ENCODE measurements at regions not wholly inside any gene's neighbourhood (a gene's known extent, or its start where the extent isn't known, plus 50 kb on each side); places are given as distances from the start of the nearest gene placed in this dataset.
A peak's percentile ranks its signal among the peaks of the same experiment; 100 is the strongest.

DNA sequence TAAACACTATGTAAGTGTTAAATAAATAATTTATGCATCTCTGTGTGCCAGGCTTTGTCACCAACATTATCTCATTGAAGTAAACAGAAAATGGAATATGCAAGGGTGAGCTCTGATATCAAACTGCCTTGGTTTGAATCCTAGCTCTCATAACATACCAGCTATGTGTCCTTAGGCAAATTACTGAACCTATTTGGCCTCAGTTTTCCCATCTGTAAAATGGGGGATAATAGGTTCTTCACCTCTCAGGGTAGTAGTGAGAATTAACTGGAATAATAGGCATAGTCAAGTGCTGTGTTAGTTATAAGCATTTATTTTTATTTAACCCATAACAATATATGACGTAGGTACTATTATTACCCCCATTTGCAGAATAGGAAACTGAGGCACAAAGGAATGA lies 190.8 kb upstream of the SRRM4 start:
- ChIA-PET CTCF (interaction anchor here (1.3 kb wide), 1 partner anchor 16 kb away, joined by 3 read pairs; no protein-coding TSS in a partner anchor), POLR2A (no interaction called here)
- ATAC-seq: no peak
- Mint-ChIP-seq H3K4me1 (no peaks in the 10 kb centered on the region), H3K4me3 (no peak overlapping the region), H3K27ac (no peak overlapping the region), H3K27me3 (ENCODE audit: low read depth) (no peaks in the 10 kb centered on the region; the same call in none of the 2 replicates), H3K36me3 (no peaks in the 10 kb centered on the region), H3K9me3 (no peaks in the 10 kb centered on the region)
- no peak for TF ChIP-seq ZNF121 (CRISPR knock-in tag; IDR thresholded peaks at IDR 0.05)
- TF ChIP-seq, protein P1, sequence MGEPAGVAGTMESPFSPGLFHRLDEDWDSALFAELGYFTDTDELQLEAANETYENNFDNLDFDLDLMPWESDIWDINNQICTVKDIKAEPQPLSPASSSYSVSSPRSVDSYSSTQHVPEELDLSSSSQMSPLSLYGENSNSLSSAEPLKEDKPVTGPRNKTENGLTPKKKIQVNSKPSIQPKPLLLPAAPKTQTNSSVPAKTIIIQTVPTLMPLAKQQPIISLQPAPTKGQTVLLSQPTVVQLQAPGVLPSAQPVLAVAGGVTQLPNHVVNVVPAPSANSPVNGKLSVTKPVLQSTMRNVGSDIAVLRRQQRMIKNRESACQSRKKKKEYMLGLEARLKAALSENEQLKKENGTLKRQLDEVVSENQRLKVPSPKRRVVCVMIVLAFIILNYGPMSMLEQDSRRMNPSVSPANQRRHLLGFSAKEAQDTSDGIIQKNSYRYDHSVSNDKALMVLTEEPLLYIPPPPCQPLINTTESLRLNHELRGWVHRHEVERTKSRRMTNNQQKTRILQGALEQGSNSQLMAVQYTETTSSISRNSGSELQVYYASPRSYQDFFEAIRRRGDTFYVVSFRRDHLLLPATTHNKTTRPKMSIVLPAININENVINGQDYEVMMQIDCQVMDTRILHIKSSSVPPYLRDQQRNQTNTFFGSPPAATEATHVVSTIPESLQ (CRISPR knock-in tag; IDR thresholded peaks at IDR 0.05): no peak
- no peak for DNase-seq (ENCODE audit: low spot score)

DNA sequence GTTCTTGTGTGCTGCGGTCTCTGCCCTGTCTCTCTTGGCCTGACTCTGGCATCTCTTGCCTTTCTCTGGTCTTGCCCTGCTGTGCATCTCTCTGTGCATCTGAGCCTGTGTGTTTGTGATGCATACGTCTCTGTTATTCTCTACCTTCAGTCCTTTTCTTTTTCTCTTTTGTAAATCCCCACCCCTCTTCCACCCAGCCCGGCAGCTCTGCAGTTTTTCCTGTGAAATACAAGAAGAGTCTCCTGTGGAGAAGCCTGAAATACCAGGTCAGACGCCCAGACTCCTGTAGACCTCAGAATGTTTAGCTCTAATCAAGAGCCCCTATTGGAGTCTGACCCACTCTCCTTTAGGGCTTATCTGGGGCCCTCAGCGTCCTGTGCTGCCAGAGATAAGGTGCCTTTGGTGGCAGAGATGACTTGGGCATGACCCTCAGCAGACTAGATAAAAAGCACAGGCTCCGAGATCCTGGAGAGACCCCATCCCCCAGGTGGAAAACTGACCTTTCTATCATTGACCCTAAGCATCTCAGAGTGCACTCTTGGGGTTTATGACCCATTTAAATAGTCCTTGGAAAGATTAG lies 167.5 kb upstream of the SRRM4 start:
- peak; percentile 76 for ATAC-seq
- no peaks in the 10 kb centered on the region for H3K9me3 Mint-ChIP-seq
- H3K4me3 Mint-ChIP-seq: peak overlapping the region; percentile 1; the same call in 1 of the 2 replicates
- DNase-seq (ENCODE audit: low spot score): peak; percentile 14
- peaks cover 24% of the 10 kb centered on the region for H3K4me1 Mint-ChIP-seq
- CTCF ChIA-PET: no interaction called here
- no peaks in the 10 kb centered on the region for H3K36me3 Mint-ChIP-seq
- no peak overlapping the region for H3K27ac Mint-ChIP-seq
- TF ChIP-seq NR1H2 (CRISPR knock-in tag; IDR thresholded peaks at IDR 0.05) (no peak), SMAD3 (CRISPR knock-in tag; IDR thresholded peaks at IDR 0.05; ENCODE audit: borderline replicate concordance) (no peak), ZNF671 (CRISPR knock-in tag; IDR thresholded peaks at IDR 0.05) (no peak), NFATC4 (CRISPR knock-in tag; IDR thresholded peaks at IDR 0.05) (no peak), ZBTB21 (CRISPR knock-in tag; IDR thresholded peaks at IDR 0.05; ENCODE audit: borderline replicate concordance) (no peak), ELF4 (CRISPR knock-in tag; IDR thresholded peaks at IDR 0.05; ENCODE audit: low read depth) (no peak), EMX1 (CRISPR knock-in tag; IDR thresholded peaks at IDR 0.05) (no peak), ZNF423 (CRISPR knock-in tag; IDR thresholded peaks at IDR 0.05) (no peak)
- TF ChIP-seq, protein P2, sequence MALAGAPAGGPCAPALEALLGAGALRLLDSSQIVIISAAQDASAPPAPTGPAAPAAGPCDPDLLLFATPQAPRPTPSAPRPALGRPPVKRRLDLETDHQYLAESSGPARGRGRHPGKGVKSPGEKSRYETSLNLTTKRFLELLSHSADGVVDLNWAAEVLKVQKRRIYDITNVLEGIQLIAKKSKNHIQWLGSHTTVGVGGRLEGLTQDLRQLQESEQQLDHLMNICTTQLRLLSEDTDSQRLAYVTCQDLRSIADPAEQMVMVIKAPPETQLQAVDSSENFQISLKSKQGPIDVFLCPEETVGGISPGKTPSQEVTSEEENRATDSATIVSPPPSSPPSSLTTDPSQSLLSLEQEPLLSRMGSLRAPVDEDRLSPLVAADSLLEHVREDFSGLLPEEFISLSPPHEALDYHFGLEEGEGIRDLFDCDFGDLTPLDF (CRISPR knock-in tag; IDR thresholded peaks at IDR 0.05): no peak
- TF ChIP-seq, protein P3, sequence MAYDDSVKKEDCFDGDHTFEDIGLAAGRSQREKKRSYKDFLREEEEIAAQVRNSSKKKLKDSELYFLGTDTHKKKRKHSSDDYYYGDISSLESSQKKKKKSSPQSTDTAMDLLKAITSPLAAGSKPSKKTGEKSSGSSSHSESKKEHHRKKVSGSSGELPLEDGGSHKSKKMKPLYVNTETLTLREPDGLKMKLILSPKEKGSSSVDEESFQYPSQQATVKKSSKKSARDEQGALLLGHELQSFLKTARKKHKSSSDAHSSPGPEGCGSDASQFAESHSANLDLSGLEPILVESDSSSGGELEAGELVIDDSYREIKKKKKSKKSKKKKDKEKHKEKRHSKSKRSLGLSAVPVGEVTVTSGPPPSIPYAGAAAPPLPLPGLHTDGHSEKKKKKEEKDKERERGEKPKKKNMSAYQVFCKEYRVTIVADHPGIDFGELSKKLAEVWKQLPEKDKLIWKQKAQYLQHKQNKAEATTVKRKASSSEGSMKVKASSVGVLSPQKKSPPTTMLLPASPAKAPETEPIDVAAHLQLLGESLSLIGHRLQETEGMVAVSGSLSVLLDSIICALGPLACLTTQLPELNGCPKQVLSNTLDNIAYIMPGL (CRISPR knock-in tag; IDR thresholded peaks at IDR 0.05): no peak
- TF ChIP-seq, protein P4, sequence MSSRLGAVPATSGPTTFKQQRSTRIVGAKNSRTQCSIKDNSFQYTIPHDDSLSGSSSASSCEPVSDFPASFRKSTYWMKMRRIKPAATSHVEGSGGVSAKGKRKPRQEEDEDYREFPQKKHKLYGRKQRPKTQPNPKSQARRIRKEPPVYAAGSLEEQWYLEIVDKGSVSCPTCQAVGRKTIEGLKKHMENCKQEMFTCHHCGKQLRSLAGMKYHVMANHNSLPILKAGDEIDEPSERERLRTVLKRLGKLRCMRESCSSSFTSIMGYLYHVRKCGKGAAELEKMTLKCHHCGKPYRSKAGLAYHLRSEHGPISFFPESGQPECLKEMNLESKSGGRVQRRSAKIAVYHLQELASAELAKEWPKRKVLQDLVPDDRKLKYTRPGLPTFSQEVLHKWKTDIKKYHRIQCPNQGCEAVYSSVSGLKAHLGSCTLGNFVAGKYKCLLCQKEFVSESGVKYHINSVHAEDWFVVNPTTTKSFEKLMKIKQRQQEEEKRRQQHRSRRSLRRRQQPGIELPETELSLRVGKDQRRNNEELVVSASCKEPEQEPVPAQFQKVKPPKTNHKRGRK (CRISPR knock-in tag; IDR thresholded peaks at IDR 0.05; ENCODE audit: borderline replicate concordance): no peak
- H3K27me3 Mint-ChIP-seq (ENCODE audit: low read depth): peaks cover 6% of the 10 kb centered on the region
- POLR2A ChIA-PET: no interaction called here

DNA sequence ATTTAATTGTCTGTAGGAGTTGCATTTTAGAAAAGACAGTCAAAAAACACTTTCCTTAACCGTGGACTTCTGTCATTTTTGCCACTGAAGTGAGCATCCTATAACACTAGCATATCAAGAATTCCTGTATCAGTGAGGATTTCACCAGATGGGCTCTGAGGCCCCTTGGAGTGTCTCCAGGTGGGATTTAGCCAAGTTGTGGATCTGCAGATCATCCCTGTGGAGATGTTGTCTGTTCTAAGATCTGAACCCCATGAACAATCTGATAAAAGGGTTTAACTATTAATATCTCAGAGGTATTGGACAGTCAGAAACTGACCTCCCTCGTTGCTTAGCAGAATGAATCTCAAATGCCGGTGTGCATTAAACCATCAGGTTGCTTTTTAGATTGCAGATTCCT lies 165.0 kb upstream of the SRRM4 start:
- DNase-seq (ENCODE audit: low spot score): no peak
- H3K4me1 Mint-ChIP-seq: peaks cover 24% of the 10 kb centered on the region
- POLR2A ChIA-PET: no interaction called here
- TF ChIP-seq PRRX2 (CRISPR knock-in tag; IDR thresholded peaks at IDR 0.05) (no peak), SP1 (CRISPR knock-in tag; conservative IDR thresholded peaks at IDR 0.05) (no peak), ELF4 (CRISPR knock-in tag; IDR thresholded peaks at IDR 0.05; ENCODE audit: low read depth) (no peak), JAZF1 (CRISPR knock-in tag; IDR thresholded peaks at IDR 0.05) (no peak), RORB (CRISPR knock-in tag; IDR thresholded peaks at IDR 0.05) (no peak), TEAD1 (CRISPR knock-in tag; IDR thresholded peaks at IDR 0.05) (no peak), ZBTB21 (CRISPR knock-in tag; IDR thresholded peaks at IDR 0.05; ENCODE audit: borderline replicate concordance) (no peak), TEAD4 (CRISPR knock-in tag; IDR thresholded peaks at IDR 0.05) (no peak), RELA (CRISPR knock-in tag; IDR thresholded peaks at IDR 0.05; ENCODE audit: borderline replicate concordance) (no peak)
- TF ChIP-seq, protein P1 (CRISPR knock-in tag; IDR thresholded peaks at IDR 0.05): no peak
- TF ChIP-seq, protein P5, sequence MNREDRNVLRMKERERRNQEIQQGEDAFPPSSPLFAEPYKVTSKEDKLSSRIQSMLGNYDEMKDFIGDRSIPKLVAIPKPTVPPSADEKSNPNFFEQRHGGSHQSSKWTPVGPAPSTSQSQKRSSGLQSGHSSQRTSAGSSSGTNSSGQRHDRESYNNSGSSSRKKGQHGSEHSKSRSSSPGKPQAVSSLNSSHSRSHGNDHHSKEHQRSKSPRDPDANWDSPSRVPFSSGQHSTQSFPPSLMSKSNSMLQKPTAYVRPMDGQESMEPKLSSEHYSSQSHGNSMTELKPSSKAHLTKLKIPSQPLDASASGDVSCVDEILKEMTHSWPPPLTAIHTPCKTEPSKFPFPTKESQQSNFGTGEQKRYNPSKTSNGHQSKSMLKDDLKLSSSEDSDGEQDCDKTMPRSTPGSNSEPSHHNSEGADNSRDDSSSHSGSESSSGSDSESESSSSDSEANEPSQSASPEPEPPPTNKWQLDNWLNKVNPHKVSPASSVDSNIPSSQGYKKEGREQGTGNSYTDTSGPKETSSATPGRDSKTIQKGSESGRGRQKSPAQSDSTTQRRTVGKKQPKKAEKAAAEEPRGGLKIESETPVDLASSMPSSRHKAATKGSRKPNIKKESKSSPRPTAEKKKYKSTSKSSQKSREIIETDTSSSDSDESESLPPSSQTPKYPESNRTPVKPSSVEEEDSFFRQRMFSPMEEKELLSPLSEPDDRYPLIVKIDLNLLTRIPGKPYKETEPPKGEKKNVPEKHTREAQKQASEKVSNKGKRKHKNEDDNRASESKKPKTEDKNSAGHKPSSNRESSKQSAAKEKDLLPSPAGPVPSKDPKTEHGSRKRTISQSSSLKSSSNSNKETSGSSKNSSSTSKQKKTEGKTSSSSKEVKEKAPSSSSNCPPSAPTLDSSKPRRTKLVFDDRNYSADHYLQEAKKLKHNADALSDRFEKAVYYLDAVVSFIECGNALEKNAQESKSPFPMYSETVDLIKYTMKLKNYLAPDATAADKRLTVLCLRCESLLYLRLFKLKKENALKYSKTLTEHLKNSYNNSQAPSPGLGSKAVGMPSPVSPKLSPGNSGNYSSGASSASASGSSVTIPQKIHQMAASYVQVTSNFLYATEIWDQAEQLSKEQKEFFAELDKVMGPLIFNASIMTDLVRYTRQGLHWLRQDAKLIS (CRISPR knock-in tag; IDR thresholded peaks at IDR 0.05; ENCODE audit: borderline replicate concordance): no peak

More for the DNA sequence above, 165.0 kb upstream of the SRRM4 start:
- ATAC-seq: no peak
- Mint-ChIP-seq H3K27ac (no peak overlapping the region), H3K36me3 (no peaks in the 10 kb centered on the region), H3K4me3 (no peak overlapping the region), H3K27me3 (ENCODE audit: low read depth) (peaks cover 7% of the 10 kb centered on the region), H3K9me3 (no peaks in the 10 kb centered on the region)
- CTCF ChIA-PET: no interaction called here
